CD14-positive monocyte (primary cell): ENCODE measurements at regions not wholly inside any gene's neighbourhood (a gene's known extent, or its start where the extent isn't known, plus 50 kb on each side); places are given as distances from the start of the nearest gene placed in this dataset.

Experiments
- DNase-seq, 3 donors: peaks; one replicate each; pipeline ENCODE4 v3.0.0-alpha.2; 2011 to 2022
- H2AFZ ChIP-seq: 2 replicates; pipeline ENCODE4 v1.6.0; 2012; ENCODE audit warnings: mild to moderate bottlenecking, low read depth, low read length, inconsistent platforms; ENCODE audit not compliant: insufficient read depth, poor library complexity, severe bottlenecking
- H3K27ac ChIP-seq, 2 donors: 1 replicate in 1 of 2; 2 replicates in 1 of 2; pipeline ENCODE4 v1.5.1; 2012 to 2013; ENCODE audit warnings: low read length in 2 of 2, control low read depth in 1 of 2, inconsistent platforms in 1 of 2, low read depth in 1 of 2, mild to moderate bottlenecking in 1 of 2
- H3K27me3 ChIP-seq, 2 donors: one replicate each; pipeline versions ENCODE4 v1.6.0 to v1.6.1; 2011 to 2013; ENCODE audit warnings: low read length in 2 of 2; ENCODE audit not compliant: control insufficient read depth in 2 of 2, insufficient read depth in 2 of 2
- H3K36me3 ChIP-seq, 2 donors: replicated peaks in 1 of 2; 1 replicate in 1 of 2; 2 replicates in 1 of 2; pipeline versions ENCODE4 v1.5.1 to v1.6.1; 2012 to 2013; ENCODE audit warnings: low read length in 2 of 2, control low read depth in 1 of 2, inconsistent platforms in 1 of 2, mild to moderate bottlenecking in 1 of 2; ENCODE audit not compliant: insufficient read depth in 2 of 2, control insufficient read depth in 1 of 2
- H3K4me1 ChIP-seq, 2 donors: 1 replicate in 1 of 2; 2 replicates in 1 of 2; pipeline versions ENCODE4 v1.5.1 to v1.6.1; 2012 to 2013; ENCODE audit warnings: low read length in 2 of 2, control low read depth in 1 of 2, inconsistent platforms in 1 of 2, mild to moderate bottlenecking in 1 of 2, moderate library complexity in 1 of 2; ENCODE audit not compliant: insufficient read depth in 2 of 2, control insufficient read depth in 1 of 2
- H3K4me2 ChIP-seq: replicated peaks from 2 replicates; pipeline ENCODE3; 2012; ENCODE audit warnings: low read length, moderate library complexity, mild to moderate bottlenecking; ENCODE audit not compliant: poor library complexity, severe bottlenecking; ENCODE audit errors: extremely low read depth
- H3K4me3 ChIP-seq, 3 experiments: fragments of 200-600 bp in 1 of 3; sonication (generic) in 1 of 3; replicated peaks in 1 of 3; 1 replicate in 2 of 3; 2 replicates in 1 of 3; pipeline ENCODE4 v1.5.1; 2011 to 2013; ENCODE audit warnings: low read length in 3 of 3, mild to moderate bottlenecking in 3 of 3, control low read depth in 2 of 3, low read depth in 2 of 3, inconsistent platforms in 1 of 3, moderate library complexity in 1 of 3
- H3K79me2 ChIP-seq: 2 replicates; pipeline ENCODE4 v1.6.0; 2012; ENCODE audit warnings: mild to moderate bottlenecking, control low read depth, inconsistent platforms, low read length, moderate library complexity; ENCODE audit not compliant: insufficient read depth
- H3K9ac ChIP-seq: 2 replicates; pipeline ENCODE4 v1.6.0; 2017; ENCODE audit warnings: low read length, mild to moderate bottlenecking; ENCODE audit not compliant: insufficient read depth, poor library complexity, severe bottlenecking
- H3K9me3 ChIP-seq, 2 donors: replicated peaks in 1 of 2; 1 replicate in 1 of 2; 2 replicates in 1 of 2; pipeline versions ENCODE4 v1.5.1 to v1.6.1; 2012 to 2013; ENCODE audit warnings: low read length in 2 of 2, control low read depth in 1 of 2; ENCODE audit not compliant: control insufficient read depth in 1 of 2, insufficient read depth in 1 of 2
- H4K20me1 ChIP-seq: 2 replicates; pipeline ENCODE4 v1.6.0; 2012; ENCODE audit warnings: mild to moderate bottlenecking, low read length, control low read depth, moderate library complexity; ENCODE audit not compliant: insufficient read depth
- H3K27ac Mint-ChIP-seq, 7 donors: one replicate each; pipeline ENCODE4 v1.8.0; 2020; ENCODE audit warnings: mild to moderate bottlenecking in 7 of 7, mixed read lengths in 7 of 7, moderate library complexity in 6 of 7, inconsistent platforms in 2 of 7
- H3K27me3 Mint-ChIP-seq, 3 donors: one replicate each; pipeline ENCODE4 v1.8.0; 2021 to 2022; ENCODE audit warnings: low read depth in 3 of 3, mild to moderate bottlenecking in 3 of 3, mixed read lengths in 3 of 3, moderate library complexity in 3 of 3, inconsistent platforms in 1 of 3
- H3K36me3 Mint-ChIP-seq, 2 donors: one replicate each; pipeline ENCODE4 v1.8.0; 2020; ENCODE audit warnings: mixed read lengths in 2 of 2, inconsistent platforms in 1 of 2, mild to moderate bottlenecking in 1 of 2
- H3K4me1 Mint-ChIP-seq: one replicate; pipeline ENCODE4 v1.8.0; 2020; ENCODE audit warnings: mild to moderate bottlenecking, mixed read lengths
- H3K4me3 Mint-ChIP-seq, 2 donors: one replicate each; pipeline ENCODE4 v1.8.0; 2020; ENCODE audit warnings: mild to moderate bottlenecking in 2 of 2, mixed read lengths in 2 of 2, moderate library complexity in 1 of 2
- H3K9me3 Mint-ChIP-seq, 7 donors: one replicate each; pipeline ENCODE4 v1.8.0; 2020 to 2022; ENCODE audit warnings: mixed read lengths in 7 of 7, mild to moderate bottlenecking in 6 of 7, moderate library complexity in 6 of 7, inconsistent platforms in 2 of 7
- CTCF ChIP-seq: fragments of 200-600 bp; IDR thresholded peaks from one replicate; pipeline ENCODE4 v1.8.0; 2022; ENCODE audit warnings: antibody characterized with exemption, mild to moderate bottlenecking
- WGBS: methylation state at CpG from one replicate; pipeline ENCODE4 v1.1.5; 2013; ENCODE audit warnings: missing lambda C conversion rate; ENCODE audit not compliant: insufficient coverage; 5-methylcytosine and 5-hydroxymethylcytosine counted together
- intact Hi-C, 2 donors: fragments of 100-400 bp; cut with micrococcal nuclease; formaldehyde crosslinking; loops; one replicate each; pipeline versions ENCODE4 v1.15.0 to v1.15.1; 2023

- no peaks in the 10 kb centered on the region for H3K4me1 ChIP-seq
- no peak overlapping the region for H3K9ac ChIP-seq
- H3K4me1 Mint-ChIP-seq: peaks cover 1% of the 10 kb centered on the region
- no peaks in the 10 kb centered on the region for H3K79me2 ChIP-seq
- H3K4me3 Mint-ChIP-seq: no peak overlapping the region
- H3K36me3 Mint-ChIP-seq: no peaks in the 10 kb centered on the region
- TF ChIP-seq CTCF: no peak
- H3K27ac Mint-ChIP-seq: no peak overlapping the region
- H2AFZ ChIP-seq: no peak overlapping the region
- no peak for DNase-seq
- no peak overlapping the region for H3K4me3 ChIP-seq
- H3K27me3 ChIP-seq: no peaks in the 10 kb centered on the region
- no peaks in the 10 kb centered on the region for H4K20me1 ChIP-seq
- no peaks in the 10 kb centered on the region for H3K36me3 ChIP-seq
- peaks cover 2 to 6% (median 3%) of the 10 kb centered on the region in 3 donors for H3K27me3 Mint-ChIP-seq
- H3K9me3 ChIP-seq: no peaks in the 10 kb centered on the region
- no peak overlapping the region for H3K4me2 ChIP-seq
- intact Hi-C loops: no loop called here
- 83% methylated on average over 2 of the region's 5 CpGs for WGBS
- no peak overlapping the region for H3K27ac ChIP-seq
- H3K9me3 Mint-ChIP-seq: peaks cover 0 to 8% (median 2%) of the 10 kb centered on the region in 7 donors
Measured at GRCh38 chr16:73234496-73234895, 186.6 kb upstream of the ZFHX3 start.

GRCh38 chr16:73233846-73234424 is 186.0 kb upstream of the ZFHX3 start:
- WGBS: 65% methylated on average over 5 of the region's 11 CpGs
- Histone ChIP-seq H3K27ac (no peak overlapping the region), H3K9me3 (no peaks in the 10 kb centered on the region), H3K4me1 (no peaks in the 10 kb centered on the region), H3K79me2 (no peaks in the 10 kb centered on the region), H4K20me1 (no peaks in the 10 kb centered on the region), H2AFZ (no peak overlapping the region), H3K27me3 (no peaks in the 10 kb centered on the region), H3K9ac (no peak overlapping the region), H3K4me2 (no peak overlapping the region), H3K36me3 (no peaks in the 10 kb centered on the region), H3K4me3 (no peak overlapping the region)
- intact Hi-C loops: no loop called here
- peaks cover 0 to 8% (median 2%) of the 10 kb centered on the region in 7 donors for H3K9me3 Mint-ChIP-seq
- no peak for TF ChIP-seq CTCF
- peaks cover 1% of the 10 kb centered on the region for H3K4me1 Mint-ChIP-seq
- DNase-seq: no peak
- peaks cover 2 to 6% (median 3%) of the 10 kb centered on the region in 3 donors for H3K27me3 Mint-ChIP-seq
- no peaks in the 10 kb centered on the region for H3K36me3 Mint-ChIP-seq
- no peak overlapping the region for H3K27ac Mint-ChIP-seq
- no peak overlapping the region for H3K4me3 Mint-ChIP-seq
